LHCN-M2 (cell line): ENCODE measurements at regions not wholly inside any gene's neighbourhood (a gene's known extent, or its start where the extent isn't known, plus 50 kb on each side); places are given as distances from the start of the nearest gene placed in this dataset.
A peak's percentile ranks its signal among the peaks of the same experiment; 100 is the strongest.
"Not testable (repeated sequence)": the region's sequence is repeated elsewhere in the genome, so short reads cannot be mapped to it uniquely, and the experiment has no call there.

Experiments
- DNase-seq: peaks from one replicate; pipeline ENCODE4 v3.0.0-alpha.2; 2012; ENCODE audit warnings: low read depth

GRCh38 chr1:243074224-243074623, 180.9 kb downstream of the CEP170 start:
- DNase-seq, result not testable (repeated sequence)

- not testable (repeated sequence) for DNase-seq
Measured at GRCh38 chr1:243067056-243067455, 188.0 kb downstream of the CEP170 start.

- peak; percentile 2 for DNase-seq
Measured at GRCh38 chr1:243061965-243062364, 193.1 kb downstream of the CEP170 start.

- not testable (repeated sequence) for DNase-seq
Measured at GRCh38 chr1:243055510-243055909, 199.6 kb downstream of the CEP170 start.

- not testable (repeated sequence) for DNase-seq
Measured at GRCh38 chr1:243055091-243055490, 200.0 kb downstream of the CEP170 start.

- not testable (repeated sequence) for DNase-seq
Measured at GRCh38 chr1:243054681-243055080, 200.4 kb downstream of the CEP170 start.

- DNase-seq, result not testable (repeated sequence)
Measured at GRCh38 chr1:243053048-243053447, 202.0 kb downstream of the CEP170 start.

GRCh38 chr1:243050613-243051012, 204.5 kb downstream of the CEP170 start:
- not testable (repeated sequence) for DNase-seq

GRCh38 chr1:243049716-243050115, 205.4 kb downstream of the CEP170 start:
- DNase-seq, result not testable (repeated sequence)

GRCh38 chr1:243021365-243021764, 233.7 kb downstream of the CEP170 start:
- DNase-seq, result not testable (repeated sequence)

GRCh38 chr1:243019030-243019635, 235.9 kb downstream of the CEP170 start:
- DNase-seq, result not testable (repeated sequence)

- not testable (repeated sequence) for DNase-seq
Measured at GRCh38 chr1:243010719-243011118, 244.4 kb downstream of the CEP170 start.

GRCh38 chr1:243001003-243001402, 254.1 kb downstream of the CEP170 start:
- DNase-seq, result not testable (repeated sequence)

- DNase-seq, result not testable (repeated sequence)
Measured at GRCh38 chr1:242992776-242993175, 262.3 kb downstream of the CEP170 start.

- not testable (repeated sequence) for DNase-seq
Measured at GRCh38 chr1:242985096-242985495, 270.0 kb downstream of the CEP170 start.

- peak; percentile 0 for DNase-seq
Measured at GRCh38 chr1:242973341-242973740, 281.7 kb downstream of the CEP170 start.

- DNase-seq, result no peak
Measured at GRCh38 chr1:242966892-242967291, 288.2 kb downstream of the CEP170 start.

GRCh38 chr1:242959397-242959796, 295.7 kb downstream of the CEP170 start:
- DNase-seq, result peak; percentile 2

- not testable (repeated sequence) for DNase-seq
Measured at GRCh38 chr1:242954945-242955344, 300.1 kb downstream of the CEP170 start.

GRCh38 chr1:242946206-242946605, 308.9 kb downstream of the CEP170 start:
- DNase-seq, result no peak

- not testable (repeated sequence) for DNase-seq
Measured at GRCh38 chr1:242936725-242937124, 318.4 kb downstream of the CEP170 start.

GRCh38 chr1:242924717-242925116, 330.4 kb downstream of the CEP170 start:
- DNase-seq, result not testable (repeated sequence)

- not testable (repeated sequence) for DNase-seq
Measured at GRCh38 chr1:242923603-242924002, 331.5 kb downstream of the CEP170 start.

GRCh38 chr1:242914729-242915128, 340.4 kb downstream of the CEP170 start:
- DNase-seq, result not testable (repeated sequence)
